WTC11 (cell line): ENCODE measurements at regions not wholly inside any gene's neighbourhood (a gene's known extent, or its start where the extent isn't known, plus 50 kb on each side); places are given as distances from the start of the nearest gene placed in this dataset.

Experiments used
- CBFB ChIP-seq: sonication (generic); formaldehyde crosslinking; IDR thresholded peaks from 2 replicates; pipeline ENCODE4 v1.8.1; 2022; ENCODE audit warnings: mild to moderate bottlenecking, low read depth, missing genetic modification reagents
- CREM ChIP-seq: sonication (generic); formaldehyde crosslinking; IDR thresholded peaks from 2 replicates; pipeline ENCODE4 v1.8.1; 2022; ENCODE audit warnings: mild to moderate bottlenecking, missing genetic modification reagents, moderate library complexity
- ETV6 ChIP-seq: sonication (generic); formaldehyde crosslinking; IDR thresholded peaks from 2 replicates; pipeline ENCODE4 v1.8.1; 2022; ENCODE audit warnings: mild to moderate bottlenecking, missing genetic modification reagents
- JAZF1 ChIP-seq: fragments of 250-450 bp; sonication (Bioruptor Pico); IDR thresholded peaks from 2 replicates; pipeline ENCODE4 v1.9.0; 2021; ENCODE audit warnings: moderate library complexity, mild to moderate bottlenecking, inconsistent platforms
- SP1 ChIP-seq: sonication (generic); formaldehyde crosslinking; conservative IDR thresholded peaks from 2 replicates; pipeline ENCODE4 v1.8.1; 2022; ENCODE audit warnings: missing genetic modification reagents
- TEAD4 ChIP-seq: sonication (generic); formaldehyde crosslinking; IDR thresholded peaks from 2 replicates; pipeline ENCODE4 v1.8.0; 2022; ENCODE audit warnings: mild to moderate bottlenecking, missing genetic modification reagents
- ZNF219 ChIP-seq: sonication (generic); formaldehyde crosslinking; IDR thresholded peaks from 2 replicates; pipeline ENCODE4 v1.8.0; 2023; ENCODE audit warnings: missing genetic modification reagents, mild to moderate bottlenecking, borderline replicate concordance
- ZNF232 ChIP-seq: sonication (generic); formaldehyde crosslinking; IDR thresholded peaks from 2 replicates; pipeline ENCODE4 v1.8.0; 2022; ENCODE audit warnings: mild to moderate bottlenecking, missing genetic modification reagents
- TF ChIP-seq, protein P1 (sequence below): fragments of 200-600 bp; IDR thresholded peaks from 2 replicates; pipeline ENCODE4 v1.8.0; 2022; ENCODE audit warnings: antibody characterized with exemption
- TF ChIP-seq, protein P2 (sequence below): sonication (generic); formaldehyde crosslinking; IDR thresholded peaks from 2 replicates; pipeline ENCODE4 v1.8.1; 2022; ENCODE audit warnings: low read depth, mild to moderate bottlenecking, moderate library complexity, missing genetic modification reagents, borderline replicate concordance
- TF ChIP-seq, protein P3 (sequence below): sonication (generic); formaldehyde crosslinking; IDR thresholded peaks from 2 replicates; pipeline ENCODE4 v1.8.0; 2022; ENCODE audit warnings: mild to moderate bottlenecking, missing genetic modification reagents
- TF ChIP-seq, protein P4 (sequence below): sonication (generic); formaldehyde crosslinking; IDR thresholded peaks from 2 replicates; pipeline ENCODE4 v1.8.0; 2023; ENCODE audit warnings: mild to moderate bottlenecking, missing genetic modification reagents
- TF ChIP-seq, protein P5 (sequence below): sonication (generic); formaldehyde crosslinking; conservative IDR thresholded peaks from 2 replicates; pipeline ENCODE4 v1.8.1; 2023; ENCODE audit warnings: mild to moderate bottlenecking, low read depth, missing genetic modification reagents, moderate library complexity

DNA sequence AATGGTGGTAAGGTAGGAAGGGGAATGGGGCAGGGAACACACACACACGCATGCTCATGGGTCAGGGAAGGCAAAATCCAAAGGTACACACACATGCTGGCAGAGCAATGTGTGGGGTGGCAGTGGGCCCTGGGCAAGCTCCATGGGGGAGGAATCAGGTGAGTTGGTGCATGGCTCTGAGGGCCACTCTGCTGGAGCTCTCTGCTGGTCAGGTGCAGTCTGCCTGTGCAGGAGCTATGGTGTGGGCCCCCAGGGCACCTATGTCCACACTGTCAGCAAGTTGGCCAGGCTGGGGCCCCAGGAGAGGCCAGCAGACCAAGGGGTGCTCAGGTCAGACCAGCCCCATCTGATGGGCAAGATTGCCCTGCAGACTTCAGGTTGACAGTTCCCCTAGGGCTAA lies 90.1 kb upstream of the GAP43 start:
- TF ChIP-seq, protein P1, sequence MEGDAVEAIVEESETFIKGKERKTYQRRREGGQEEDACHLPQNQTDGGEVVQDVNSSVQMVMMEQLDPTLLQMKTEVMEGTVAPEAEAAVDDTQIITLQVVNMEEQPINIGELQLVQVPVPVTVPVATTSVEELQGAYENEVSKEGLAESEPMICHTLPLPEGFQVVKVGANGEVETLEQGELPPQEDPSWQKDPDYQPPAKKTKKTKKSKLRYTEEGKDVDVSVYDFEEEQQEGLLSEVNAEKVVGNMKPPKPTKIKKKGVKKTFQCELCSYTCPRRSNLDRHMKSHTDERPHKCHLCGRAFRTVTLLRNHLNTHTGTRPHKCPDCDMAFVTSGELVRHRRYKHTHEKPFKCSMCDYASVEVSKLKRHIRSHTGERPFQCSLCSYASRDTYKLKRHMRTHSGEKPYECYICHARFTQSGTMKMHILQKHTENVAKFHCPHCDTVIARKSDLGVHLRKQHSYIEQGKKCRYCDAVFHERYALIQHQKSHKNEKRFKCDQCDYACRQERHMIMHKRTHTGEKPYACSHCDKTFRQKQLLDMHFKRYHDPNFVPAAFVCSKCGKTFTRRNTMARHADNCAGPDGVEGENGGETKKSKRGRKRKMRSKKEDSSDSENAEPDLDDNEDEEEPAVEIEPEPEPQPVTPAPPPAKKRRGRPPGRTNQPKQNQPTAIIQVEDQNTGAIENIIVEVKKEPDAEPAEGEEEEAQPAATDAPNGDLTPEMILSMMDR = no peak
- TF ChIP-seq, protein P2, sequence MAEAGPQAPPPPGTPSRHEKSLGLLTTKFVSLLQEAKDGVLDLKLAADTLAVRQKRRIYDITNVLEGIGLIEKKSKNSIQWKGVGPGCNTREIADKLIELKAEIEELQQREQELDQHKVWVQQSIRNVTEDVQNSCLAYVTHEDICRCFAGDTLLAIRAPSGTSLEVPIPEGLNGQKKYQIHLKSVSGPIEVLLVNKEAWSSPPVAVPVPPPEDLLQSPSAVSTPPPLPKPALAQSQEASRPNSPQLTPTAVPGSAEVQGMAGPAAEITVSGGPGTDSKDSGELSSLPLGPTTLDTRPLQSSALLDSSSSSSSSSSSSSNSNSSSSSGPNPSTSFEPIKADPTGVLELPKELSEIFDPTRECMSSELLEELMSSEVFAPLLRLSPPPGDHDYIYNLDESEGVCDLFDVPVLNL = no peak
- TF ChIP-seq ZNF232 (no peak), SP1 (CRISPR knock-in tag) (no peak), TEAD4 (CRISPR knock-in tag) (no peak), CREM (CRISPR knock-in tag) (no peak), CBFB (CRISPR knock-in tag) (no peak), ETV6 (CRISPR knock-in tag) (no peak), ZNF219 (no peak), JAZF1 (no peak)
- TF ChIP-seq, protein P3, sequence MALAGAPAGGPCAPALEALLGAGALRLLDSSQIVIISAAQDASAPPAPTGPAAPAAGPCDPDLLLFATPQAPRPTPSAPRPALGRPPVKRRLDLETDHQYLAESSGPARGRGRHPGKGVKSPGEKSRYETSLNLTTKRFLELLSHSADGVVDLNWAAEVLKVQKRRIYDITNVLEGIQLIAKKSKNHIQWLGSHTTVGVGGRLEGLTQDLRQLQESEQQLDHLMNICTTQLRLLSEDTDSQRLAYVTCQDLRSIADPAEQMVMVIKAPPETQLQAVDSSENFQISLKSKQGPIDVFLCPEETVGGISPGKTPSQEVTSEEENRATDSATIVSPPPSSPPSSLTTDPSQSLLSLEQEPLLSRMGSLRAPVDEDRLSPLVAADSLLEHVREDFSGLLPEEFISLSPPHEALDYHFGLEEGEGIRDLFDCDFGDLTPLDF (CRISPR knock-in tag) = no peak
- TF ChIP-seq, protein P4, sequence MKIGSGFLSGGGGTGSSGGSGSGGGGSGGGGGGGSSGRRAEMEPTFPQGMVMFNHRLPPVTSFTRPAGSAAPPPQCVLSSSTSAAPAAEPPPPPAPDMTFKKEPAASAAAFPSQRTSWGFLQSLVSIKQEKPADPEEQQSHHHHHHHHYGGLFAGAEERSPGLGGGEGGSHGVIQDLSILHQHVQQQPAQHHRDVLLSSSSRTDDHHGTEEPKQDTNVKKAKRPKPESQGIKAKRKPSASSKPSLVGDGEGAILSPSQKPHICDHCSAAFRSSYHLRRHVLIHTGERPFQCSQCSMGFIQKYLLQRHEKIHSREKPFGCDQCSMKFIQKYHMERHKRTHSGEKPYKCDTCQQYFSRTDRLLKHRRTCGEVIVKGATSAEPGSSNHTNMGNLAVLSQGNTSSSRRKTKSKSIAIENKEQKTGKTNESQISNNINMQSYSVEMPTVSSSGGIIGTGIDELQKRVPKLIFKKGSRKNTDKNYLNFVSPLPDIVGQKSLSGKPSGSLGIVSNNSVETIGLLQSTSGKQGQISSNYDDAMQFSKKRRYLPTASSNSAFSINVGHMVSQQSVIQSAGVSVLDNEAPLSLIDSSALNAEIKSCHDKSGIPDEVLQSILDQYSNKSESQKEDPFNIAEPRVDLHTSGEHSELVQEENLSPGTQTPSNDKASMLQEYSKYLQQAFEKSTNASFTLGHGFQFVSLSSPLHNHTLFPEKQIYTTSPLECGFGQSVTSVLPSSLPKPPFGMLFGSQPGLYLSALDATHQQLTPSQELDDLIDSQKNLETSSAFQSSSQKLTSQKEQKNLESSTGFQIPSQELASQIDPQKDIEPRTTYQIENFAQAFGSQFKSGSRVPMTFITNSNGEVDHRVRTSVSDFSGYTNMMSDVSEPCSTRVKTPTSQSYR (CRISPR knock-in tag) = no peak
- TF ChIP-seq, protein P5, sequence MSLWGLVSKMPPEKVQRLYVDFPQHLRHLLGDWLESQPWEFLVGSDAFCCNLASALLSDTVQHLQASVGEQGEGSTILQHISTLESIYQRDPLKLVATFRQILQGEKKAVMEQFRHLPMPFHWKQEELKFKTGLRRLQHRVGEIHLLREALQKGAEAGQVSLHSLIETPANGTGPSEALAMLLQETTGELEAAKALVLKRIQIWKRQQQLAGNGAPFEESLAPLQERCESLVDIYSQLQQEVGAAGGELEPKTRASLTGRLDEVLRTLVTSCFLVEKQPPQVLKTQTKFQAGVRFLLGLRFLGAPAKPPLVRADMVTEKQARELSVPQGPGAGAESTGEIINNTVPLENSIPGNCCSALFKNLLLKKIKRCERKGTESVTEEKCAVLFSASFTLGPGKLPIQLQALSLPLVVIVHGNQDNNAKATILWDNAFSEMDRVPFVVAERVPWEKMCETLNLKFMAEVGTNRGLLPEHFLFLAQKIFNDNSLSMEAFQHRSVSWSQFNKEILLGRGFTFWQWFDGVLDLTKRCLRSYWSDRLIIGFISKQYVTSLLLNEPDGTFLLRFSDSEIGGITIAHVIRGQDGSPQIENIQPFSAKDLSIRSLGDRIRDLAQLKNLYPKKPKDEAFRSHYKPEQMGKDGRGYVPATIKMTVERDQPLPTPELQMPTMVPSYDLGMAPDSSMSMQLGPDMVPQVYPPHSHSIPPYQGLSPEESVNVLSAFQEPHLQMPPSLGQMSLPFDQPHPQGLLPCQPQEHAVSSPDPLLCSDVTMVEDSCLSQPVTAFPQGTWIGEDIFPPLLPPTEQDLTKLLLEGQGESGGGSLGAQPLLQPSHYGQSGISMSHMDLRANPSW (CRISPR knock-in tag) = no peak
